ENCODE measurements at regions not wholly inside any gene's neighbourhood (a gene's known extent, or its start where the extent isn't known, plus 50 kb on each side); places are given as distances from the start of the nearest gene placed in this dataset.
"Not testable (repeated sequence)": the region's sequence is repeated elsewhere in the genome, so short reads cannot be mapped to it uniquely, and the experiment has no call there.

DNA sequence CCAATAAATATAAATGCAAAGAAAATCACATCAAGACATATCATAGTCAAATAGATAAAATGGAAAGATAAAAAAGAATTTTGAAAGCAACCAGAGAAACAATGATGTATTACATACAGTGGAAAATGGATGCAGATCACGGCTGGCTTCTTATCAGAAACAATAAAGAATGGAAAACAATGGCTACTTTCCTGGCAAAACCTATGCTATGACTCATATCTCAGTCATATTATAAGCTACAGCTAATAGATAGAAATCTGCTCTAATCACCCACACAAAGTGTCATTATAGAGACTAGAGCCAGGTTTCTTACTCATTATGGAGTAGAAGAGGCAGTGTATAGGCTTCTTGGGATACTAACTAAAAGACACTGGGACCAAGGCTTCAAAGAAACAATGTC, 93.5 kb upstream of the TACR1 start:
- no peak overlapping the region for H3K27ac ChIP-seq
- H3K9me3 ChIP-seq, result no peaks in the 10 kb centered on the region
- intact Hi-C loops (cut with DNase I; ENCODE audit: low total_unique reads), result no loop called here
- H3K4me1 ChIP-seq, result no peaks in the 10 kb centered on the region
- DNase-seq, result no peak
- TF ChIP-seq EP300 (IDR thresholded peaks at IDR 0.05) (no peak), POLR2A (IDR thresholded peaks at IDR 0.05) (no peak), POLR2AphosphoS5 (IDR thresholded peaks at IDR 0.05) (no peak)
- TF ChIP-seq, protein P1, sequence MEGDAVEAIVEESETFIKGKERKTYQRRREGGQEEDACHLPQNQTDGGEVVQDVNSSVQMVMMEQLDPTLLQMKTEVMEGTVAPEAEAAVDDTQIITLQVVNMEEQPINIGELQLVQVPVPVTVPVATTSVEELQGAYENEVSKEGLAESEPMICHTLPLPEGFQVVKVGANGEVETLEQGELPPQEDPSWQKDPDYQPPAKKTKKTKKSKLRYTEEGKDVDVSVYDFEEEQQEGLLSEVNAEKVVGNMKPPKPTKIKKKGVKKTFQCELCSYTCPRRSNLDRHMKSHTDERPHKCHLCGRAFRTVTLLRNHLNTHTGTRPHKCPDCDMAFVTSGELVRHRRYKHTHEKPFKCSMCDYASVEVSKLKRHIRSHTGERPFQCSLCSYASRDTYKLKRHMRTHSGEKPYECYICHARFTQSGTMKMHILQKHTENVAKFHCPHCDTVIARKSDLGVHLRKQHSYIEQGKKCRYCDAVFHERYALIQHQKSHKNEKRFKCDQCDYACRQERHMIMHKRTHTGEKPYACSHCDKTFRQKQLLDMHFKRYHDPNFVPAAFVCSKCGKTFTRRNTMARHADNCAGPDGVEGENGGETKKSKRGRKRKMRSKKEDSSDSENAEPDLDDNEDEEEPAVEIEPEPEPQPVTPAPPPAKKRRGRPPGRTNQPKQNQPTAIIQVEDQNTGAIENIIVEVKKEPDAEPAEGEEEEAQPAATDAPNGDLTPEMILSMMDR (IDR thresholded peaks at IDR 0.05), result no peak
- no peak overlapping the region for H3K4me3 ChIP-seq
- no peaks in the 10 kb centered on the region for H3K36me3 ChIP-seq
- WGBS, 5 donors, result 19 to 52% (median 39%) methylated on average over 1 of the region's 1 CpG
- no peaks in the 10 kb centered on the region for H3K27me3 ChIP-seq

DNA sequence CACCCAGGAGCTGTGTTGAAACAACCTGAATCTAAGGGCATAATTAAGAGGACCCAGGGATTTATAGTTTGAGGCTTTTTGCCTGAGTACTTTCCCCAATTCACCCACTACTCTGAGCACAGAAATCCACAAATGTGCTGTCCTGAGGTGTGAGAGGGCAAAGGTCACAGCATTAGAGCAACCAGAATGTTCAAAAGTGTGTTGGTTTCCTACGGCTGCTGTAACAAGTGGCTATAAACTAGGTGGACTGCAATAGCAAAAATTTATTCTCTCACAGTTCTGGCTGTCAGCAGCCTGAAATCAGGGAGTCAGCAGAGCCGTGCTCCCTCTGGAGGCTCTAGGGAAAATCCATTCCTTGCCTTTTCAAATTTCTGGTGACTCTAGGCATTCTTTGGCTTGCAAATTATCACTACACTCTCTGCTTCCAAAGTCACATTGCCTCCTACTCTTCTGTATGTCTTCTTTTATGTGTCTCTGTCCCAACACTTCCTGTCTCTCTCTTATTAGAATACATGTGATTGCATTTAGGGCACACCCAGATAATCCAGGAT, 91.4 kb upstream of the TACR1 start:
- intact Hi-C loops (cut with DNase I; ENCODE audit: low total_unique reads), result no loop called here
- WGBS, 5 donors, result 44 to 64% (median 53%) methylated on average over 2 of the region's 2 CpGs

DNA sequence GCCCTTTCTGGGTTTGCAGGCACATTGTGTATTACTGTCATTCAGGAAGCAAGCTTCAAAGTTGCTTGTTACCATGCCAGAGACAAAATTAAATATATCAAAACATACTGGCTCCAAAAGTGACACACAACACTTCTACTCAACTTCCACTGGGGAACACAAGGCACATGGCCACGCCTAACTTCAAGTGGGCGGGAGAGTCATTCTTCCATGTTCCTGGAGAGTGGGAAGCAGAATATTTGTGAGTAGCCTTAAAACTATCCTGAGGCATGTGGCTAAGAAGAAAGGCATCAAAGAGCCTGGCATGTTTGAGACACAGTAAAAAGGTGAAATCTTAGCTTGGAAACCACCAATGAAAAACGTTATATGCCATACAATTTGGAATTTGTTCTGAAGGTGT, 90.5 kb upstream of the TACR1 start:
- intact Hi-C loops (cut with DNase I; ENCODE audit: low total_unique reads), result no loop called here
- Histone ChIP-seq H3K27ac (no peak overlapping the region), H3K4me3 (no peak overlapping the region), H3K36me3 (no peaks in the 10 kb centered on the region), H3K27me3 (no peaks in the 10 kb centered on the region), H3K4me1 (no peaks in the 10 kb centered on the region), H3K9me3 (no peaks in the 10 kb centered on the region)
- TF ChIP-seq, protein P1 (IDR thresholded peaks at IDR 0.05), result no peak
- TF ChIP-seq POLR2A (IDR thresholded peaks at IDR 0.05) (no peak), POLR2AphosphoS5 (IDR thresholded peaks at IDR 0.05) (no peak), EP300 (IDR thresholded peaks at IDR 0.05) (no peak)
- WGBS, 5 donors, result 80 to 90% (median 87%) methylated on average over 3 of the region's 3 CpGs
- no peak for DNase-seq

More for the DNA sequence above, 91.4 kb upstream of the TACR1 start:
- H3K9me3 ChIP-seq, result no peaks in the 10 kb centered on the region
- no peaks in the 10 kb centered on the region for H3K36me3 ChIP-seq
- no peak overlapping the region for H3K27ac ChIP-seq
- H3K4me3 ChIP-seq, result no peak overlapping the region
- peak in 1 of 2 donors; percentile 27 for DNase-seq
- H3K4me1 ChIP-seq, result no peaks in the 10 kb centered on the region
- TF ChIP-seq POLR2A (IDR thresholded peaks at IDR 0.05), result no peak
- TF ChIP-seq, protein P1 (IDR thresholded peaks at IDR 0.05), result no peak
- TF ChIP-seq EP300 (IDR thresholded peaks at IDR 0.05), result no peak
- no peak for TF ChIP-seq POLR2AphosphoS5 (IDR thresholded peaks at IDR 0.05)
- H3K27me3 ChIP-seq, result no peaks in the 10 kb centered on the region

DNA sequence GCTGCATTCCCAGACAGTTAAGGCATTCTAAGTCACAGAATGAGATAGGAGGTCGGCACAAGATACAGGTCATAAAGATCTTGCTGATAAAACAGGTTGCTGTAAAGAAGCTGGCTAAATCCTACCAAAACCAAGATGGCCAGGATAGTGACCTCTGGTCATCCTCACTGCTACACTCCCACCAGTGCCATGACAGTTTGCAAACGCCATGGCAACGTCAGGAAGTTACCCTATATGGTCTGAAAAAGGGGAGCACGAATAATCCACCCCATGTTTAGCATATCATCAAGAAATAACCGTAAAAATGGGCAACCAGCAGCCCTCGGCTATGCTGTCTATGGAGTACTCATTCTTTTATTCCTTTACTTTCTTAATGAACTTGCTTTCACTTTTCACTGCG, 89.9 kb upstream of the TACR1 start:
- WGBS, 5 donors, result 75 to 82% (median 78%) methylated on average over 7 of the region's 7 CpGs
- H3K36me3 ChIP-seq; DNase-seq; H3K4me1 ChIP-seq; H3K27ac ChIP-seq; H3K4me3 ChIP-seq; H3K9me3 ChIP-seq; intact Hi-C loops (cut with DNase I; ENCODE audit: low total_unique reads); H3K27me3 ChIP-seq: not testable (repeated sequence)

DNA sequence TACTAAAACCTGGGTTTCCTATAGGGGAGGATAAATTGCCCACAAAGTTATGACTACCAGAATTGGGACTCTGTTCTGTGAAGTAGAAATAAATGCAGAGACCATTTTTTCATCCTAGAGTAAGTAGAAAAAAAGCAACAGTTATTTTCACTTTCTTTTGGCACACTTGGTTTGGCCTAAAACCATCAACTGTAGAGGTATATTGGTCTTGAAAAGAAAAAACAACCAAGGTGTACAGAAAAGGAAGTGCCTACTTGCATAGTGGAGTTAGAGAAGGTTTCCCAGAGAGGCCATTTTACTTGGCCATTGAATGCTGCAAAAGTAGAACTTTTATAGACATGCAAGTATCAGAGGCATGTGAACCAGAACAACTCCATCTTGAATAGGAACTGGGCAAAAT, 89.4 kb upstream of the TACR1 start:
- H3K27ac ChIP-seq, result no peak overlapping the region
- no peak for TF ChIP-seq POLR2AphosphoS5 (IDR thresholded peaks at IDR 0.05)
- TF ChIP-seq, protein P1 (IDR thresholded peaks at IDR 0.05), result no peak
- TF ChIP-seq POLR2A (IDR thresholded peaks at IDR 0.05), result no peak
- no peak for TF ChIP-seq EP300 (IDR thresholded peaks at IDR 0.05)
- no peaks in the 10 kb centered on the region for H3K9me3 ChIP-seq
- no peak overlapping the region for H3K4me3 ChIP-seq
- H3K4me1 ChIP-seq, result no peaks in the 10 kb centered on the region
- intact Hi-C loops (cut with DNase I; ENCODE audit: low total_unique reads), result no loop called here
- DNase-seq, result no peak
- no peaks in the 10 kb centered on the region for H3K27me3 ChIP-seq
- H3K36me3 ChIP-seq, result no peaks in the 10 kb centered on the region

All from stomach (tissue), 8 donors.